Pancreas (tissue), 10 donors: ENCODE measurements at regions not wholly inside any gene's neighbourhood (a gene's known extent, or its start where the extent isn't known, plus 50 kb on each side); places are given as distances from the start of the nearest gene placed in this dataset.

Experiments
- ATAC-seq, 4 donors: fragments of 200-7000 bp; cut with Tn5 transposase; one replicate each; pipeline versions ENCODE4 v1.8.0 to v1.9.1; 2020; ENCODE audit warnings: mild to moderate bottlenecking in 4 of 4, moderate library complexity in 4 of 4
- DNase-seq, 6 donors: peaks; one replicate each; pipeline ENCODE4 v3.0.0-alpha.2; 2020
- FAIRE-seq: peaks from 2 replicates; lab custom pipeline; 2012; peaks lifted over from hg19 to GRCh38; lab: Jason Lieb, UNC
- H3K27ac ChIP-seq, 4 donors: fragments of 200-600 bp; sonication (generic); 1 replicate in 3 of 4; 2 replicates in 1 of 4; pipeline versions ENCODE4 v1.5.0 to v1.8.0; 2020
- H3K27me3 ChIP-seq, 4 donors: fragments of 200-600 bp; one replicate each; pipeline ENCODE4 v1.8.0; 2021
- H3K36me3 ChIP-seq, 3 donors: fragments of 200-600 bp; sonication (generic) in 1 of 3; one replicate each; pipeline versions ENCODE4 v1.5.0 to v1.8.0; 2020 to 2021
- H3K4me1 ChIP-seq, 3 donors: fragments of 200-600 bp; one replicate each; pipeline ENCODE4 v1.8.0; 2021
- H3K4me3 ChIP-seq, 4 donors: fragments of 200-600 bp; sonication (generic) in 2 of 4; one replicate each; pipeline versions ENCODE4 v1.5.0 to v1.8.0; 2020 to 2021
- H3K9me3 ChIP-seq, 4 donors: fragments of 200-600 bp; one replicate each; pipeline ENCODE4 v1.8.0; 2021
- WGBS, 2 donors: extraction: QIAGEN DNeasy Blood & Tissue Kit; methylation state at CpG; one replicate each; pipeline ENCODE4 v1.1.7; 2013; 5-methylcytosine and 5-hydroxymethylcytosine counted together
- intact Hi-C, 3 donors: fragments of 100-400 bp; cut with DNase I; formaldehyde crosslinking; loops; one replicate each; pipeline versions ENCODE4 v1.11.1 to v1.14.2; 2022
- TF ChIP-seq, protein P1 (sequence below), 4 donors: fragments of 200-600 bp; sonication (generic) in 3 of 4; IDR thresholded peaks; one replicate each; pipeline versions ENCODE4 v1.5.0 to v1.8.0; 2021; ENCODE audit warnings: antibody characterized with exemption in 4 of 4
- donor health status: healthy with polysubstance abuse.
- donor health status: DM: no; HTN: no; CAD: no; lungs with moderate emphysema.
- donor health status: DM: no; HTN: no; CAD: no.
- donor health status: control.
- donor health status: control.
- donor health status: Bipolar disorder and iron deficiency.
- donor health status: DM: yes; HTN: yes; CAD: no.
- donor health status: DM: no; HTN: no; CAD: no.
- donor health status: DM: no; HTN: no; CAD: no.
- donor health status: DM: yes; HTN: yes; CAD: no.

GRCh38 chr7:35891004-35891830 lies 90.4 kb downstream of the SEPTIN7 start:
- Histone ChIP-seq H3K27me3 (no peaks in the 10 kb centered on the region), H3K4me3 (no peak overlapping the region), H3K4me1 (no peaks in the 10 kb centered on the region), H3K9me3 (no peaks in the 10 kb centered on the region), H3K36me3 (no peaks in the 10 kb centered on the region), H3K27ac (no peak overlapping the region)
- ATAC-seq (no peak), DNase-seq (no peak), FAIRE-seq (no peak)
- intact Hi-C loops = no loop called here
- 86 to 94% methylated on average over 3 of the region's 3 CpGs for WGBS, 2 donors
- TF ChIP-seq, protein P1, sequence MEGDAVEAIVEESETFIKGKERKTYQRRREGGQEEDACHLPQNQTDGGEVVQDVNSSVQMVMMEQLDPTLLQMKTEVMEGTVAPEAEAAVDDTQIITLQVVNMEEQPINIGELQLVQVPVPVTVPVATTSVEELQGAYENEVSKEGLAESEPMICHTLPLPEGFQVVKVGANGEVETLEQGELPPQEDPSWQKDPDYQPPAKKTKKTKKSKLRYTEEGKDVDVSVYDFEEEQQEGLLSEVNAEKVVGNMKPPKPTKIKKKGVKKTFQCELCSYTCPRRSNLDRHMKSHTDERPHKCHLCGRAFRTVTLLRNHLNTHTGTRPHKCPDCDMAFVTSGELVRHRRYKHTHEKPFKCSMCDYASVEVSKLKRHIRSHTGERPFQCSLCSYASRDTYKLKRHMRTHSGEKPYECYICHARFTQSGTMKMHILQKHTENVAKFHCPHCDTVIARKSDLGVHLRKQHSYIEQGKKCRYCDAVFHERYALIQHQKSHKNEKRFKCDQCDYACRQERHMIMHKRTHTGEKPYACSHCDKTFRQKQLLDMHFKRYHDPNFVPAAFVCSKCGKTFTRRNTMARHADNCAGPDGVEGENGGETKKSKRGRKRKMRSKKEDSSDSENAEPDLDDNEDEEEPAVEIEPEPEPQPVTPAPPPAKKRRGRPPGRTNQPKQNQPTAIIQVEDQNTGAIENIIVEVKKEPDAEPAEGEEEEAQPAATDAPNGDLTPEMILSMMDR (IDR thresholded peaks at IDR 0.05) = no peak

GRCh38 chr7:35893649-35894048 lies 92.8 kb downstream of the SEPTIN7 start:
- no peak for FAIRE-seq
- intact Hi-C loops = no loop called here
- 97 to 100% methylated on average over 1 of the region's 1 CpG for WGBS, 2 donors

GRCh38 chr7:35894721-35895120 lies 93.9 kb downstream of the SEPTIN7 start:
- Histone ChIP-seq H3K36me3 (peaks cover 0 to 12% (median 0%) of the 10 kb centered on the region in 3 donors), H3K4me1 (no peaks in the 10 kb centered on the region), H3K27me3 (no peaks in the 10 kb centered on the region), H3K4me3 (no peak overlapping the region), H3K27ac (no peak overlapping the region), H3K9me3 (no peaks in the 10 kb centered on the region)
- ATAC-seq (no peak), DNase-seq (no peak), FAIRE-seq (no peak)
- TF ChIP-seq, protein P1 (IDR thresholded peaks at IDR 0.05) = no peak
- intact Hi-C loops = no loop called here
- 96 to 97% methylated on average over 1 of the region's 1 CpG for WGBS, 2 donors

More at GRCh38 chr7:35893649-35894048, 92.8 kb downstream of the SEPTIN7 start:
- no peaks in the 10 kb centered on the region for H3K9me3 ChIP-seq
- H3K27ac ChIP-seq = no peak overlapping the region
- ATAC-seq (no peak), DNase-seq (no peak)
- H3K4me1 ChIP-seq = no peaks in the 10 kb centered on the region
- peaks cover 0 to 3% (median 0%) of the 10 kb centered on the region in 3 donors for H3K36me3 ChIP-seq
- no peaks in the 10 kb centered on the region for H3K27me3 ChIP-seq
- TF ChIP-seq, protein P1 (IDR thresholded peaks at IDR 0.05) = no peak
- no peak overlapping the region for H3K4me3 ChIP-seq

DNA sequence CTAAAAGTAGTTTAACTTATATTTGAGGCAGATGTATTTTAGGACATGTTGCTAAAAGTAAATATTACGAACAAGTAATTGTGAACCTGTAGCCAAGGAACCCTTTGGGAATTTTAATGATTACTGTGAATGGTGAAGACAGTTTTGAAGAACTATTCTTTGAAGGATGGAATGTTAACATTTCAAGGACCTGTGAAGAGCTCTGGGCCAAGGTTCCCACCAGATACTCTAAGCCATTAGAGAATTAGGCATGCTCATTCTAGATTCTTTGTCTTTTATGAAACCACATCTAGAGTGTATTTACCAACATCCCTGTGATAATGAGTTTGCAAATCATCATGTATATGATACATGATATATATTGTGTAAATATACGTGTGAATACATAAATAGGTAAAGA lies 99.8 kb downstream of the SEPTIN7 start:
- TF ChIP-seq, protein P1 (IDR thresholded peaks at IDR 0.05) = no peak
- WGBS, 2 donors = 87 to 91% methylated on average over 2 of the region's 2 CpGs
- FAIRE-seq (no peak), DNase-seq (no peak), ATAC-seq (no peak)
- Histone ChIP-seq H3K27me3 (no peaks in the 10 kb centered on the region), H3K9me3 (no peaks in the 10 kb centered on the region), H3K27ac (no peak overlapping the region), H3K4me3 (no peak overlapping the region), H3K4me1 (no peaks in the 10 kb centered on the region), H3K36me3 (peaks cover 0 to 34% (median 0%) of the 10 kb centered on the region in 3 donors)
- intact Hi-C loops = loop anchor here in 1 of 3 donors (10.0 kb wide), 1 partner anchor 196 kb away; no protein-coding TSS in a partner anchor

- intact Hi-C loops = loop anchor here (5.0 to 10.0 kb wide), 2 partner anchors 193 to 201 kb away; no protein-coding TSS in a partner anchor
- no peak for ATAC-seq
Measured at GRCh38 chr7:35905555-35905954, 104.7 kb downstream of the SEPTIN7 start.

More at GRCh38 chr7:35905555-35905954, 104.7 kb downstream of the SEPTIN7 start:
- DNase-seq = no peak
- H3K4me1 ChIP-seq = no peaks in the 10 kb centered on the region
- H3K4me3 ChIP-seq = no peak overlapping the region
- 82 to 85% methylated on average over 5 of the region's 5 CpGs for WGBS, 2 donors
- peaks cover 0 to 20% (median 0%) of the 10 kb centered on the region in 3 donors for H3K36me3 ChIP-seq
- TF ChIP-seq, protein P1 (IDR thresholded peaks at IDR 0.05) = no peak
- H3K27me3 ChIP-seq = no peaks in the 10 kb centered on the region
- no peaks in the 10 kb centered on the region for H3K9me3 ChIP-seq
- no peak overlapping the region for H3K27ac ChIP-seq
- no peak for FAIRE-seq
